SH-SY5Y (cell line): ENCODE measurements at regions not wholly inside any gene's neighbourhood (a gene's known extent, or its start where the extent isn't known, plus 50 kb on each side); places are given as distances from the start of the nearest gene placed in this dataset.

ENCODE experiments used
- GATA2 ChIP-seq: IDR thresholded peaks from 2 replicates; pipeline ENCODE4 v1.6.1; 2011; ENCODE audit warnings: mild to moderate bottlenecking, low read depth, low read length
- GATA3 ChIP-seq: IDR thresholded peaks from 2 replicates; pipeline ENCODE4 v1.6.1; 2011; ENCODE audit warnings: low read depth, mild to moderate bottlenecking, low read length, moderate library complexity

GRCh38 chr10:7053195-7053594, 357.6 kb downstream of the SFMBT2 start:
- no peak for TF ChIP-seq GATA3
- no peak for TF ChIP-seq GATA2
